HUDEP-2 (cell line): ENCODE measurements at regions not wholly inside any gene's neighbourhood (a gene's known extent, or its start where the extent isn't known, plus 50 kb on each side); places are given as distances from the start of the nearest gene placed in this dataset.
"Not testable (repeated sequence)": the region's sequence is repeated elsewhere in the genome, so short reads cannot be mapped to it uniquely, and the experiment has no call there.

Experiments
- DNase-seq, 76 experiments: peaks; one replicate each; lab custom pipeline; 2025; ENCODE audit not compliant: unreplicated experiment in 76 of 76; lab: John Stamatoyannopoulos, UW

DNA sequence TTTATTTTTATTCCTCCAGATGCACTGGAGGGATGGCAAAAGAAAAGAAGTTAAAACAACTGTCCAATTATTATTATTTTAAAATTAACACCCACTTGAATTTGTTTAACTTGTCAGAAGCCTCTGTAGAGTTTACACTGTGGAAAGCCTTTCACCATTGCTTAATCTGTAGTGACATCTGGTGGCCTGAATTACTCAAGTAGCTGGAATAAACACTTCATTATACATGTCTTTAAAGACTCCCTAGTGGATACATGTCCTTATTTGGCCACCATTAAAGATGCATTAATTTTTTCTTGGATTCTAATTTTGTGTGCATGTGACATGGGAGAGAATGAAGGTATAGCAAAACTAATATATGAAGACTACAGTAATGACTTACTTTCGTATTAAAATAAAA lies 1496.5 kb downstream of the FAM181B start:
- peak in 5 of 76 experiments; percentile 0 to 23 (median 1) for DNase-seq

- not testable (repeated sequence) for DNase-seq
Observed at GRCh38 chr11:81227409-81227808, 1506.3 kb downstream of the FAM181B start.

DNA sequence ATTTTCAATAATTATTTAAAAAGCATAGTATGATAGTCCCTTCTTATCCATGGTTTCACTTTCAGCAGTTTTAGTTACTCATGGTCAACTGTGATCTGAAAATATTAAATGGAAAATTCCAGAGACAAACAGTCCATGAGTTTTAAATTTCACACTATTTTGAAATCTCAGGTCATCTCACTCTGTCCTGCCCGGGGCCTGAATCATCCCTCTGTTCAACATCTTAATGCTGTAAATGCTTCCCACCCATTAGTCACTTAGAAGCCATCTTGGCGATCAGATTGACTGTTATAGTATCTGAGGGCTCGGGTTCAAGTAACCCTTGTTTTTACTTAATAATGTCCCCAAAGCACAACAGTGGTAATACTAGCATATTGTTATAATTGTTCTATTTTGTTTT lies 1509.3 kb downstream of the FAM181B start:
- no peak for DNase-seq

DNA sequence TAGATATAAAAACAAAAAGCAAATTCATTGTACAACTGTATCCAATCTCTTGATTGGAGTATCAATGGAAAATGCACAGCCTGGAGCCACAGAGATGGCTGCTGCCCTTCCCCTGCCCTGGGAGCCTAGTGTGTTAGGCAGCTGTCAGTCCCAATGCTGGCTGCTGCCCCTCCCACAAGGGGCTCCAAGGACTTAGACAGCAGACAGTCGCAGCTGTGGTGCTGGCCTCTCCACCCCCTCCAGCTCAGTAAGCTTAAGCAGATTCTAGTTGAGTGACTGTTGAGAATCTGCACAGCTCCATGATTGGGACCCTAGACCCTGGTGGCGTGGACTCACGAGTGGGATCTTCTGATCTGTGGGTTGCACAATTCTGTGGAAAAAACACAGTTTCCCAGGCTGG lies 1511.2 kb downstream of the FAM181B start:
- no peak for DNase-seq

DNA sequence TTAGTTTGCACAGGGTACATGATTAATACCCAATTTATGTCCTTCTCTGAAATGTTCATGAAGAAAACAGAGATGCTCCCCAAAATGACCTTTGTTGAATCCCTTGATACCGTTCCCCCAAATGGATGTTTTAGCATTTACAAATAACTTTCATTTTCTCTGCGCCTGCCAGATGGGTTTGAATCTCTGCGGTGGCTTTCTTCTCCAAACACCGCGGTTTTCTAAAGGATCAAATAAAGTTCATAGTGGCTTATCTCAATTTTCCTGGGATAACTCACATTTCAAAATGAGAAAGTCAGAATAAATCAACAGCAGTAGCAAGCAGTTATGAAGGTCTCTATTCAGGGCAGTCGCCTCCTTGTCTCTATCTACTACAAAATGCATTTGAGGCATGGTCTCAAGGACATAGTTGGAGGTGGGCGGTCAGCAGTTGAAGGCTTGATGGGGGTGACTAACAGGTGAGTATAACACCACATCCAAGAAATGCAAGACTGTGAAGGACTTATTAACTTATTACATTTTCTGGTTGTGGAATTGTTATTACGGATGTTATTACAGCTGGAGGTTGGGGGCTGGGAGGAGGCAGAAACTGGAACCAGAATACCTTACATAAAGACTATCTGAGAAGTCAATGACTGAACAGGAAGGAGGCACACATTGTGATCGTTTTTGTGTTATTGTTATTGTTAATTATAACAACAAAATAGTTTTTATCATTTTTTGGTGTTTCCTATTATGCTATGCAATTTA lies 1513.3 kb downstream of the FAM181B start:
- no peak for DNase-seq

GRCh38 chr11:81219661-81220060 lies 1514.0 kb downstream of the FAM181B start:
- no peak for DNase-seq

- no peak for DNase-seq
Observed at GRCh38 chr11:81218440-81218839, 1515.2 kb downstream of the FAM181B start.

GRCh38 chr11:81211050-81211449 lies 1522.6 kb downstream of the FAM181B start:
- no peak for DNase-seq

- DNase-seq, result no peak
Observed at GRCh38 chr11:81207421-81208054, 1526.1 kb downstream of the FAM181B start.

DNA sequence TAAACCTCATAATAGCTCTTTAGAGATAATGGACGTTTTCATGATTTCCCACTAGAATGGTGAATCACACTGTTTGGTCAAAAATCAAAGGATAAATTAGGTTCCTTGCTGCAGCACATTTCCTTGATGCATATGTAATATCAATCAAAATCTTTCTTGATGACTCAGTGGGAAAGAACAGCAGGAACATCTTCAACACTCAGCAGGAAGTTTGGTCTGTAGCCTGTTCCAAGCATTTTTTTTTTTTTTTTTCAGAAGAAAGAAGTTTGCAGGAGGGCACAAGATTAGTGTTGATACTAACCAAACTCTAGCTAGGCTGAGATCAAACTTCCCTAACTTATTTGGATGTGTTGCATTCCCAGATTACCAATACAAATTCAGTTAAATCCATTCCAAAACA lies 1529.8 kb downstream of the FAM181B start:
- DNase-seq, result no peak

DNA sequence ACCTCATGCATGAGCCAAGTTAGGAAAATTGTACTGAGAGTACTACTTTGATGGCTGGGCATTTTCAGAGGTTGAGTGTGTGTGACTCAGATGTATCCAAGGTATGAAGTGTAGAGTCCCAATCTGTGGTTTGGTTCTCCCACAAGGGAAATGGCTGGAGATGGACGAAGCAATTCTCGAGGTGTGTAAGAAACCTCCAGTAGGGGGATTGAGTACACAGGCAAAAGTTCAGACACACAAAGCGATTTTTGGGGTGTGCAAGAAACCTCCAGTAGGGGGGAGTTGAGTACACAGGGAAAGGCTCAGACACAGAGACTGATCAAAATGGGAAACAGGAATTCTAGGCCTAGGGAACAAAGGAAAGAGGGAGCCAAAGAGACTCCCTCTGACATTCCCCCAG lies 1536.3 kb downstream of the FAM181B start:
- DNase-seq, result no peak

- DNase-seq, result no peak
Observed at GRCh38 chr11:81192516-81192915, 1541.1 kb downstream of the FAM181B start.

DNA sequence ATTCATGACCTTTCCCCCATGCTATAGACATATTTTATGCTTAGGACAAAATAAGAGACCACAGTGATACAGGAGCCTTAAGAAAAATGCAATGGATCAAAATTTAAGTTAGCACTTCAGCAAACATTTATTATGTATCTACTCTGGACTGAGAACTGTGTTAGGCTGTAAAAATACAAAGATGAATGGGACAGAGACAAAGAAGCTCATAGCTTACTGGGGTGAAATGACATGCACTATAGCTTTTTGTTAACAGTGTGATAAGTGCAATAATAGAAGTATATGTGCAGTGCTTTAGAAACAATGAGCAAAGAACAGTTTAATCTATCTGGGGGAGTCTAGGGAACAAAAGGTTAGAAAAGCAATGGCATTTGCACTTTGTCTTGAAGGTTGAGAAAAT lies 1543.1 kb downstream of the FAM181B start:
- no peak for DNase-seq

DNA sequence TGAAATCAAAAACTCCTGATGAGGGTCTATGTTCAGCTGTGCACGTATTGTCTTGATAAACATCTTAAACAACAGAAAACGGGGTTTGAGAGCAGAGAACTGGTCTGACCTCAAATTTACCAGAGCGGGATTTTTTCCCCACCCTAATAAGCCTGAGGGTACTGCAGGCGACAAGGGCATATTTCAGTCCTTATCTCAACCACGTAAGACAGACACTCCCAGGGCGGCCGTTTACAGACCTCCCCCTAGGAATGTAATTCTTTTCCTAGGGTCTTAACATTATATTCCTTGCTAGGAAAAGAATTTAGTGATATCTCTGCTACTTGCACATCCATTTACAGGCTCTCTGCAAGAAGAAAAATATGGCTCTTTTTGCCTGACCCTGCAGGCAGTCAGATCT lies 1546.6 kb downstream of the FAM181B start:
- not testable (repeated sequence) for DNase-seq

- DNase-seq, result no peak
Observed at GRCh38 chr11:81174646-81175330, 1558.9 kb downstream of the FAM181B start.

DNA sequence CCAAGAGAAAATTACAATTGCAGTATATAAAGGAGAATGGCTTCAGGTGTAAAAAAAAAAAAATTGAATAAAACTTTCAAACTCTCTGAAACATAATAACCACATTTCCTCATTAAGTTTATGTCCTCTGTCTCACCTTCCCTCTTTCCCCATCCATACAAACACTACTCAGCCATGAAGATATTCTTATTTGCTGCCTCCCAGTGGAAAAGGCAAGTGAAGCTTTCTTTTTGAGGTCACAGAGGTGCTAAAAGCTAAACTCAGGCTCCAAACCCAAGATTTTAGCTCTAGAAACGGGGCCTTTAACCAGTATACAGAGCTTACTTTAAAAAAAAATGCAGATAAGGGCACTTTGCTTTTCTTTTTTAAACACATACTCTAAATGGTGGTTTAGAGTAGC lies 1568.5 kb downstream of the FAM181B start:
- DNase-seq, result no peak

- DNase-seq, result no peak
Observed at GRCh38 chr11:81159900-81160299, 1573.8 kb downstream of the FAM181B start.

DNA sequence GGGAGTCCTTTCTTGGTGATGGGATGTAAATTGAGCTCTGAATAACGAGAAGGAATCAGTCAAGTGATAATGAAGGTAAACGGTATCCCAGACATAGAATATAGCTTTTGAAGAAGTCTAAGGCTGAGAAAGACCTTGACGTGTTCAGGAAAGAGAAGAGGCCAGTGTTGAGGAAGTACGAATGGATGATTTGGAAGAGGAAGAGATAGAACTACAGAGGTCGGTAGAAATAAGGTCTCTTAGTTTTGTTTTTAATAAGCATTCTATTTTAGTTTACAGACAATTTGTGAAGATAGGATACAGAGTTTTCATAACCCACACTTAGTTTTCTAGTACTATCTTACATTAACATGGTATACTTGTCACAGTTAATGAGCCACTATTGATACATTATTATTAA lies 1598.1 kb downstream of the FAM181B start:
- DNase-seq, result no peak

GRCh38 chr11:81129618-81130017 lies 1604.0 kb downstream of the FAM181B start:
- DNase-seq, result no peak

GRCh38 chr11:81112718-81113117 lies 1620.9 kb downstream of the FAM181B start:
- no peak for DNase-seq

DNA sequence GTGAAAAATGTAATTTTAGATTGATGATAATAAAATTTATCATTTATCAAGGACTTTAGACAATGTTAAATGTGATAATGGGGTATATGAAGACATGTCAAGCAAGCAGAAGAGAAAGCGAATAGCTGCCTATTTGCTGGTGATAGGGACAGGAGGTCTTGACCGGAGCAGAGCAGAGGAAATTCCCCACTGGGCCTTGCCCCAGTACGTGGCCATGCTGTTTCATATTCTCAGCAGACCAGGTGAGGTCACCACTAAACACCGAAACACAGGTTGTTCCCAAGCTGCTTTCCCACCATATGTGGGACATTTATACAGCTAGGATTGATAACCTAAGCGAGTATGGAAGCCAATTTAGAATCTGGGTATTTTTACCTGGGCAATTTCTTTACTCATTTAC lies 1629.6 kb downstream of the FAM181B start:
- no peak for DNase-seq

DNA sequence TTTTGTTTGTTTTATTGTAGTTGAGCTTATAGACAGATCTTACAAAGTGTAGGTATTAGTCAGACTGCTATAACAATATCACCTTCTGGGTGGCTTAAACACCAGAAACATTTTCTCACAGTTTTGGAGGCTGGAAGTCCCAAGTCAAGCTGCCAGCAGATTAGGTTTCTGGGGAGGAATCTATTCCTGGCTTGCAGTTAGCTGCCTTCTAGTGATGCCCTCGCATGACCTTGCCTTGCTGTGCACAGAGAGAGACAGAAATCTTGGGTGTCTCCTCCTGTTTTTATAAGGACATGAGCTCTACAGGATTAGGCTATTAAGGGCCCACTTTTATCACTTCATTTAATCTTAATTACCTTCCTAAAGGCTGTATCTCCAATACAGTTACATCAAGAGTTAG lies 1635.2 kb downstream of the FAM181B start:
- no peak for DNase-seq
